ENCODE measurements at regions not wholly inside any gene's neighbourhood (a gene's known extent, or its start where the extent isn't known, plus 50 kb on each side); places are given as distances from the start of the nearest gene placed in this dataset.

- TF ChIP-seq, protein P1, sequence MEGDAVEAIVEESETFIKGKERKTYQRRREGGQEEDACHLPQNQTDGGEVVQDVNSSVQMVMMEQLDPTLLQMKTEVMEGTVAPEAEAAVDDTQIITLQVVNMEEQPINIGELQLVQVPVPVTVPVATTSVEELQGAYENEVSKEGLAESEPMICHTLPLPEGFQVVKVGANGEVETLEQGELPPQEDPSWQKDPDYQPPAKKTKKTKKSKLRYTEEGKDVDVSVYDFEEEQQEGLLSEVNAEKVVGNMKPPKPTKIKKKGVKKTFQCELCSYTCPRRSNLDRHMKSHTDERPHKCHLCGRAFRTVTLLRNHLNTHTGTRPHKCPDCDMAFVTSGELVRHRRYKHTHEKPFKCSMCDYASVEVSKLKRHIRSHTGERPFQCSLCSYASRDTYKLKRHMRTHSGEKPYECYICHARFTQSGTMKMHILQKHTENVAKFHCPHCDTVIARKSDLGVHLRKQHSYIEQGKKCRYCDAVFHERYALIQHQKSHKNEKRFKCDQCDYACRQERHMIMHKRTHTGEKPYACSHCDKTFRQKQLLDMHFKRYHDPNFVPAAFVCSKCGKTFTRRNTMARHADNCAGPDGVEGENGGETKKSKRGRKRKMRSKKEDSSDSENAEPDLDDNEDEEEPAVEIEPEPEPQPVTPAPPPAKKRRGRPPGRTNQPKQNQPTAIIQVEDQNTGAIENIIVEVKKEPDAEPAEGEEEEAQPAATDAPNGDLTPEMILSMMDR (IDR thresholded peaks at IDR 0.05) = no peak
- TF ChIP-seq EZH2 (IDR thresholded peaks at IDR 0.05) (no peak), EZH2phosphoT487 (IDR thresholded peaks at IDR 0.05) (no peak)
Observed at GRCh38 chr4:31539284-31540069, 819.3 kb downstream of the PCDH7 start.

Data from neural progenitor cell (in vitro differentiated cells).